GM18511 (cell line): ENCODE measurements at regions not wholly inside any gene's neighbourhood (a gene's known extent, or its start where the extent isn't known, plus 50 kb on each side); places are given as distances from the start of the nearest gene placed in this dataset.
A peak's percentile ranks its signal among the peaks of the same experiment; 100 is the strongest.

Experiments used
- ATAC-seq: cut with Tn5 transposase; IDR thresholded peaks from one replicate; pipeline ENCODE4 v1.9.1; 2021; ENCODE audit warnings: mild to moderate bottlenecking, moderate library complexity; ENCODE audit not compliant: unreplicated experiment

DNA sequence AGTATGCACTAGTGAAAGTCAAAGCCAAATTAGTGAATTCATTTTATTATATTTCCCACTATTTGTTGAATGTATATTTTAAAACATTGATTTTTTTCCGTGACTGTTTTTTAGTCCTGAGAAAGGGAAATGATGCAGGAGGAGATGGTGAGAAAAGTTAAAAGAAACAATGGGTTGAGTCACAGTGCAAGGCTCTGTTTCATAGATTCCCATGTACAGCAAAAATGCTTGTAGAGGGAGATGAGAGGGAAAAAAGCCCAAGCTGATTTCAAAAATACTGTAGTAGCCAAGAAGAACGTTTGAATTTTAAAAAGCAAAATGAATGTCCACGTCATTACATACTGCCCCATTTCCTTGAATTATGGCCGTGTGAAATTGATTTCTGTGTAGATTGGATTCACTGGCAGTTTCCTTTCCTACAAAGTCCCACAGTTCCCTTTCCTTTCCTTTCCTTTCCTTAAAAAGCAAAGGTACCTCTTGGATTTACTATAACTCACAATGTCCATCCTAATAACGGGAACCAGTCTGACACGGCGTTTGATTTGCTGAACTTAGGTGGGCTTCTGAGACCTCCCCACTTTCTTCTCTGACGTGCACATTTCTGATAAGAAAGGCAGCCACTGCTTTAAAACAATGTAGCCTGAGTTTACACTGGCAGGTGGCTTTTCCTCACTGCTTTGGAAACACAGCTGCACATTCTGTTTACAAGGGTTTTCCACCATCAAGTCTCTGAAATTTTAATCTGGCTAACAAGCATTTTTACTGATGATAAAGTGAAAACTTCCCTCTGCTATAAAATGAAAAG, 63.7 kb downstream of the SPCS3 start:
- no peak for ATAC-seq

DNA sequence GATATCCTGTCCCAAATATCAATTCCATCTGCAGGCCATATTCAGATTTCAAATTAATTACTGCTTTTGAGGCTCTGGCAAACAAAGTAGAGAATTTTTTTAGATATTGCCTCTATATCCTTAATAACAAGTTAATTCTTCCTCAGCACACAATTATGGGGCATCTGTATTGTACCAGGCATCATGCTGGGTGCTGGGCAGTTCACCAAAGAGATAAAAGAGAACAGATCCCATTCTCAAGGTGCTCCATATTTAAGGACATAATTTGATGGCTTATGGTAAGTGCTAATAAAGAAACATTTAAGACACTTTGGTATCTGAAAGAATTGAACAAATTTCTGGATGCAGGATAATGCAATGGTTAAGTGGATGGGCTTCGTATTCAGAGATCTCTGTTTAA, 65.8 kb downstream of the SPCS3 start:
- ATAC-seq = no peak

GRCh38 chr4:176387571-176387970, 67.8 kb downstream of the SPCS3 start:
- ATAC-seq = no peak

GRCh38 chr4:176393306-176394013, 73.7 kb downstream of the SPCS3 start:
- no peak for ATAC-seq

DNA sequence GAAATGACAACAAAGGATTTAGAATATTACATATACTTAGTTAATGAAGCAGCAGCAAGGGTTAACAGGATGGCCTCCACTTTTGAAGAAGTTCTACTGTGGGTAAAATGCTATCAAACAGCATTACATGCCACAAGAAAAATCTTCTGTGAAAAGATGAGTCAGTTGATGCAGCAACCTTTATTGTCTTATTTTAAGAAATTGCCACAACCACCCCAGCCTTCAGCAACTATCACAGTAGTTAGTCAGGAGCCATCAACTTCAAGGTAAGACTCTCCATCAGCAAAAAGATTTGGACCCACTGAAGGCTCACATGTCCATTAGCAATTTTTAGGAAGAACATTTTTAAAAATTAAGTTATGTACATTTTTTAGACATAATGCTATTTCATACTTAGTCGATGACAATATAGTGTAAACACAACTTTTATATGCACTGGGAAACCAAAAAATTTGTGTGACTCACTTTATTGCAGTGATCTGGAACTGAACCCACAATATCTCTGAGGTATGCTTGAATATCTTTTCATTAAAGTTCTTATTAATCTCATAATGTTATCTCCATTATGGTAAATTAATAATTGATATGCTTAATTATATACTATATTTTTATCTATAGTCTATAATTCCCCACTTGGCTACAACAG, 81.2 kb downstream of the SPCS3 start:
- no peak for ATAC-seq

- no peak for ATAC-seq
Observed at GRCh38 chr4:176404621-176405020, 84.9 kb downstream of the SPCS3 start.

DNA sequence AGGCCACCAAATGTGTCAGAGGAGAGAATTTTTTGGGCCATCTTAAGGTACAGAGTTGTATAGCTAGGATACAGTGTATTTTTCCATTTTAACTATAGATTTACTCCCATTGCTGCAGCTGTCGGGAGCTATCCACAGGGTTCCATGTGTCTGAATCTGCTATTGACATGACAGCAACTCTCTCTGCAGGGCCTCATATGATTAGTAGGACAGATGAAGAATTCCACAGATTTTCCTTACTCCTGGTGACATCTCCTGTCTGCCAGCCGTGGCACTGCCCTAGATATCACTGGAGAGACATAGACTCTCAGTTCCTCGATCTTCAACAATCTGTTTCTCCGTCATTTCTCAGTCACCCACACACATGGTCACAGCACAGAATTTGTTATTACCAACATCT, 86.5 kb downstream of the SPCS3 start:
- no peak for ATAC-seq

GRCh38 chr4:176406736-176407135, 87.0 kb downstream of the SPCS3 start:
- no peak for ATAC-seq

- ATAC-seq = no peak
Observed at GRCh38 chr4:176409627-176410026, 89.9 kb downstream of the SPCS3 start.

- ATAC-seq = peak; percentile 73
Observed at GRCh38 chr4:176413171-176413570, 93.4 kb downstream of the SPCS3 start.

- ATAC-seq = no peak
Observed at GRCh38 chr4:176422001-176422400, 102.2 kb downstream of the SPCS3 start.

GRCh38 chr4:176422511-176422910, 102.7 kb downstream of the SPCS3 start:
- no peak for ATAC-seq

GRCh38 chr4:176425035-176425434, 105.3 kb downstream of the SPCS3 start:
- no peak for ATAC-seq

DNA sequence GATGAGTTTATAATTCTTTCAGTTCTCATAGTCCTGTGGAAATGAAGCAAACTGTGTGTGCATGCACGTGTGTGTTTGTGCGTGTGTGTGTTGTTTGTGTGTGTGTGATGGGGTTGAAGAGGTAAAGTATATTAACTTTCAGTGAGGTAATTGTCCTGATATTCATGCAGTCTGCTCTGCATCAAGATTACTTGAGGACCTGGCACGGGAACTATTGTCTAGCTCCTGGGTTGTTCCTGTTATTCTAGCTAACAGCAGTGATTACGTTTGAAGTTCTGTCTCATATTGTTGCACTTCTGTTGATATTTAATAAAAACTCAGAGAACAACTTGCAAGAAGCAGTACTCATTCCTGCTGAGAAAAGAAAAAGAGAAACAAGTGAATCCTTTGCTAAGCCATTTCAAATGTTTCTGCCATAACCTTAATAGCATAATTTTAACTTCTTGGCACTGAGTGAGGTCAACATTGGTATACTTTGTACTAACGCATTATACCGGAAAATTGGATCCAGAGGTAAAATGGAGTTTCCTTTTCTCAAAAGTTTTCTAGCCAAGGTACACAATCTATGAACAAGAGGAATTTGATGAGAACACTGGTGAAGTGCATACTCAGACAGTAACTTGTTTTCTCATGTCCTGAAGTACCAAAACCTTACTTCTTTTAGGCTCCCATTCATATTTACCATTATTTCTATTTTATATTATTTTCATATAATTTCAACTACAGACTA, 113.2 kb downstream of the SPCS3 start:
- ATAC-seq = no peak

DNA sequence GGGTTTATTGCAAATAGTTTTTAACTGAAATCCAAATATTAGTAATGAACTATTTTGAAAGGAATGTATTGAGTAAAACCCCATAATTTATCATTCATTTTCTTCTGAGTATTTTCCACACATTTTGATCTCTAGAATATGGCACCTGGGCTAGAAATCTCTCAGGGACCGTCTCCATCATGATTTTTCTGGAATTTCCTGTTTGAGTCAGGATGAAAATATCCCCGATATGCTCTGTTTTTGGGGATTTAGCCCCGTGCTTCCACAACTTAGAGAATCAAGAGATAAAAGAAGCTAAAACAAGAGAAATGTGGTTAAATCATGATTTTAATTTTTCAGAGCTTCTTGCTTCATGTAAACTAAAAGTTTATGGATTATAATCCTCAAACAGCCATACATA, 114.2 kb downstream of the SPCS3 start:
- no peak for ATAC-seq

GRCh38 chr4:176435901-176436292, 116.1 kb downstream of the SPCS3 start:
- no peak for ATAC-seq

- peak; percentile 52 for ATAC-seq
Observed at GRCh38 chr4:176436293-176436973, 116.7 kb downstream of the SPCS3 start.

GRCh38 chr4:176437756-176438155, 118.0 kb downstream of the SPCS3 start:
- no peak for ATAC-seq

- ATAC-seq = no peak
Observed at GRCh38 chr4:176438401-176438800, 118.6 kb downstream of the SPCS3 start.

GRCh38 chr4:176439611-176440010, 119.8 kb downstream of the SPCS3 start:
- ATAC-seq = no peak

DNA sequence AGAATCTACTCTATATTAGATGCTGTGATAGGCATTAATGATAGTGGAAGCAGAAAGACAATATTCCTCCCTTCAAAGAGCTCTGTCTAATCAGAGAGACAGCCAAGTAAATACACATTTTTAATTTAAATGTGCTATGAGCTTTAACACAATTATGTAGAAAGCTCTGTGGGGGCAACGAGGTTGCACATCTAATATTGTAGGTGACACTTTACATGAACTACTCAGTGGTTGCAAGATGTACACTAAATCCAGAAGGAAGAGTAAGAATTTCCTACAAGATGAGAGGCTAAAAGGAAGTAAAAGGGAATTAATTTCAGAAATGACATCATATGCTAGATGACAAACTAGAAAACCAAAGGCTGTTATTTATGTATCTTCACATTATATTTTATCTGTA, 120.9 kb downstream of the SPCS3 start:
- no peak for ATAC-seq
